OCI-LY7 (cell line): ENCODE measurements at regions not wholly inside any gene's neighbourhood (a gene's known extent, or its start where the extent isn't known, plus 50 kb on each side); places are given as distances from the start of the nearest gene placed in this dataset.

Experiments
- BruUV-seq: library from RNA; stranded (reverse); fragments of 400-500 nt; replicated peaks from 2 replicates; lab custom pipeline; 2021; lab: Mats Ljungman, UMichigan
- CTCF ChIA-PET: fragments of 300-600 bp; sonication (Branson Sonifier 250); formaldehyde crosslinking; loops from one replicate; lab custom pipeline; 2022; ENCODE audit warnings: antibody characterized with exemption; ENCODE audit not compliant: unreplicated experiment; lab: Charles Lee
- POLR2A ChIA-PET: fragments of 300-600 bp; sonication (Branson Sonifier 250); formaldehyde crosslinking; loops from one replicate; lab custom pipeline; 2022; ENCODE audit warnings: antibody characterized with exemption; lab: Charles Lee
- DNase-seq: peaks from one replicate; pipeline ENCODE4 v3.0.0-alpha.2; 2015; ENCODE audit warnings: low spot score
- H2AFZ ChIP-seq: fragments of 200-600 bp; sonication (generic), shearing (Covaris generic); 2 replicates; pipeline ENCODE4 v1.6.1; 2014; ENCODE audit warnings: mild to moderate bottlenecking, antibody characterized with exemption, low read length, moderate library complexity
- H3K27ac ChIP-seq: fragments of 200-600 bp; sonication (generic); 2 replicates; pipeline ENCODE4 v1.5.1; 2014; ENCODE audit warnings: mixed run types, low read depth, mild to moderate bottlenecking, moderate library complexity, low read length, inconsistent platforms; ENCODE audit not compliant: poor library complexity, severe bottlenecking
- H3K36me3 ChIP-seq: fragments of 200-600 bp; sonication (generic); 2 replicates; pipeline ENCODE4 v1.6.1; 2014; ENCODE audit warnings: mild to moderate bottlenecking, antibody characterized with exemption, low read length, moderate library complexity, mixed read lengths; ENCODE audit not compliant: insufficient read depth
- H3K4me1 ChIP-seq: fragments of 200-600 bp; sonication (generic); 2 replicates; pipeline ENCODE4 v1.5.1; 2014; ENCODE audit warnings: mild to moderate bottlenecking, low read length; ENCODE audit not compliant: insufficient read depth, poor library complexity, severe bottlenecking
- H3K4me2 ChIP-seq: fragments of 200-600 bp; sonication (generic); 2 replicates; pipeline ENCODE4 v1.6.1; 2014; ENCODE audit warnings: mild to moderate bottlenecking, low read length
- H3K4me3 ChIP-seq: fragments of 200-600 bp; sonication (generic); 2 replicates; pipeline ENCODE4 v1.5.1; 2014; ENCODE audit warnings: mild to moderate bottlenecking, low read depth, low read length; ENCODE audit not compliant: poor library complexity, severe bottlenecking
- H3K79me2 ChIP-seq: fragments of 200-600 bp; sonication (generic); 2 replicates; pipeline ENCODE4 v1.6.1; 2016; ENCODE audit warnings: low read depth, mild to moderate bottlenecking, low read length, moderate library complexity, mixed read lengths; ENCODE audit not compliant: insufficient read depth
- H3K9me2 ChIP-seq: fragments of 200-600 bp; sonication (generic); 2 replicates; pipeline ENCODE4 v1.6.1; 2016; ENCODE audit warnings: mild to moderate bottlenecking, low read length, mixed read lengths; ENCODE audit not compliant: insufficient read depth
- H3K9me3 ChIP-seq: fragments of 200-600 bp; sonication (generic); 2 replicates; pipeline ENCODE4 v1.6.1; 2014; ENCODE audit warnings: mild to moderate bottlenecking, mixed run types, low read length, mixed read lengths
- H4K20me1 ChIP-seq: fragments of 200-600 bp; sonication (generic); 2 replicates; pipeline ENCODE4 v1.6.1; 2014; ENCODE audit warnings: mild to moderate bottlenecking, antibody characterized with exemption, low read length, moderate library complexity, mixed read lengths; ENCODE audit not compliant: insufficient read depth
- EZH2phosphoT487 ChIP-seq: fragments of 200-600 bp; sonication (generic); IDR thresholded peaks from 2 replicates; pipeline ENCODE4 v1.6.1; 2018; ENCODE audit warnings: low read depth, borderline replicate concordance, mild to moderate bottlenecking, mixed run types, antibody characterized with exemption, low read length, moderate library complexity, mixed read lengths
- intact Hi-C: fragments of 100-400 bp; cut with micrococcal nuclease; formaldehyde crosslinking; loops from one replicate; pipeline ENCODE4 v1.10.0; 2022; ENCODE audit not compliant: unreplicated experiment
- TF ChIP-seq, protein P1 (sequence below): fragments of 200-600 bp; sonication (generic); conservative IDR thresholded peaks from 2 replicates; pipeline ENCODE4 v1.5.1; 2014; ENCODE audit warnings: mild to moderate bottlenecking, antibody characterized with exemption, low read length, moderate library complexity, mixed read lengths

GRCh38 chrX:94560930-94561329 is 886.9 kb downstream of the FAM133A start:
- H3K36me3 ChIP-seq = no peaks in the 10 kb centered on the region
- no peaks in the 10 kb centered on the region for H3K9me2 ChIP-seq
- H2AFZ ChIP-seq = no peak overlapping the region
- no TSS peak for BruUV-seq
- ChIA-PET POLR2A (no interaction called here), CTCF (no interaction called here)
- no peaks in the 10 kb centered on the region for H3K79me2 ChIP-seq
- no peak overlapping the region for H3K4me3 ChIP-seq
- no peak for DNase-seq
- intact Hi-C loops = no loop called here
- no peak overlapping the region for H3K4me2 ChIP-seq
- no peaks in the 10 kb centered on the region for H3K9me3 ChIP-seq
- H4K20me1 ChIP-seq = no peaks in the 10 kb centered on the region
- H3K4me1 ChIP-seq = no peaks in the 10 kb centered on the region
- TF ChIP-seq, protein P1, sequence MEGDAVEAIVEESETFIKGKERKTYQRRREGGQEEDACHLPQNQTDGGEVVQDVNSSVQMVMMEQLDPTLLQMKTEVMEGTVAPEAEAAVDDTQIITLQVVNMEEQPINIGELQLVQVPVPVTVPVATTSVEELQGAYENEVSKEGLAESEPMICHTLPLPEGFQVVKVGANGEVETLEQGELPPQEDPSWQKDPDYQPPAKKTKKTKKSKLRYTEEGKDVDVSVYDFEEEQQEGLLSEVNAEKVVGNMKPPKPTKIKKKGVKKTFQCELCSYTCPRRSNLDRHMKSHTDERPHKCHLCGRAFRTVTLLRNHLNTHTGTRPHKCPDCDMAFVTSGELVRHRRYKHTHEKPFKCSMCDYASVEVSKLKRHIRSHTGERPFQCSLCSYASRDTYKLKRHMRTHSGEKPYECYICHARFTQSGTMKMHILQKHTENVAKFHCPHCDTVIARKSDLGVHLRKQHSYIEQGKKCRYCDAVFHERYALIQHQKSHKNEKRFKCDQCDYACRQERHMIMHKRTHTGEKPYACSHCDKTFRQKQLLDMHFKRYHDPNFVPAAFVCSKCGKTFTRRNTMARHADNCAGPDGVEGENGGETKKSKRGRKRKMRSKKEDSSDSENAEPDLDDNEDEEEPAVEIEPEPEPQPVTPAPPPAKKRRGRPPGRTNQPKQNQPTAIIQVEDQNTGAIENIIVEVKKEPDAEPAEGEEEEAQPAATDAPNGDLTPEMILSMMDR = no peak
- no peak for TF ChIP-seq EZH2phosphoT487
- H3K27ac ChIP-seq = no peak overlapping the region

DNA sequence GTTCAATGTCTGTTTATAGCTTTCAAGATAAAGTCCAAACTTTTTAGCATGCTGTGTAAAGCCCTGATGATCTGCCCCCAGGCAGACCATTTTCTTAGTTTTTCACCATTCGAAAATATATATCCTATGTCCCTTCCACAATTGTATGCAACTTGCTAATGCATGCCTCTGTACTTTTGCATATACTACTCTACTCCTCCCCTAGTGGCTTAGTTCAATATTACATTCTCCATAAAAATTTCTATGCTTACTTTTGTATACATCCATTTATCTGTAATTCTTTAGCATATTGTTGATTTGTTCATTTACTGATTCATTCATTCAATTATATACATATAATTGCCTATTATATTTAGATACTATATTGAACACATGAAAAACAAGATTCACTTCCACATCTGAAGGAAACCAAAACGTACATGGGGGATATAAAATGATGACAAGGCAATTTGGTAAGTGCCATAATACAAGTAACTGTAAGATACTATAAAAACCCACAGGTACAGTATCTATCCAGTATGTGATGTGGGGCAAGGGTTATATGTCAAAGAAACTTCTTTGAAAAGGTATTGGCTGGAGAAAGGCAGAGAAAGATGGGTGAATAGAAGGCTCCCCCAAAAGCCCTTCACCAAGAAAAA is 902.5 kb downstream of the FAM133A start:
- intact Hi-C loops = no loop called here
- Histone ChIP-seq H3K4me3 (no peak overlapping the region), H3K9me3 (no peaks in the 10 kb centered on the region), H3K79me2 (no peaks in the 10 kb centered on the region), H4K20me1 (no peaks in the 10 kb centered on the region), H3K27ac (no peak overlapping the region), H2AFZ (no peak overlapping the region), H3K9me2 (no peaks in the 10 kb centered on the region), H3K4me2 (no peak overlapping the region), H3K4me1 (no peaks in the 10 kb centered on the region), H3K36me3 (no peaks in the 10 kb centered on the region)
- ChIA-PET POLR2A (no interaction called here), CTCF (no interaction called here)
- BruUV-seq = no TSS peak
- DNase-seq = no peak
- no peak for TF ChIP-seq EZH2phosphoT487
- TF ChIP-seq, protein P1 = peak; percentile 33; the same call in 1 of the 2 replicates

DNA sequence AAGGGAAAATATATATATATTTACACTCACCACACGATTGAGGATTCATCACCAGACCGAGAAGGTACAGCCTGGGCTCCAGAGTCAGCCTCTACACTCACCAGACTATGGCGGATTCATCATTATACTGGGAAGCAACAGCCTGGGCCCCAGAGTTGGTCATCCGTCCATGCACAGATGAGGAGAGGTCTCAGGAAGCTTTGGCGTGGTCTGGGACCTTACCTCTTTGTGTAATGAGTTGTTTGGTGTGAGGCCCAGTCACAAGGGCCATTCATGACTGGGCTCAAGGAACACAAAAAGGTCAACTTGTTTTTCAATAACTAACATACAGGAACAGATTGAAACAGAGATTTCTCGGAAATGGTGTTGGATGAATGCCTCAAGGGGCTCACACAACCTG is 926.1 kb downstream of the FAM133A start:
- TF ChIP-seq, protein P1 = no peak
- no peak for TF ChIP-seq EZH2phosphoT487
- DNase-seq = no peak
- POLR2A ChIA-PET = no interaction called here
- H3K4me1 ChIP-seq = no peaks in the 10 kb centered on the region
- H3K27ac ChIP-seq = no peak overlapping the region
- H3K9me2 ChIP-seq = no peaks in the 10 kb centered on the region
- H3K9me3 ChIP-seq = no peaks in the 10 kb centered on the region
- CTCF ChIA-PET = no interaction called here
- no peaks in the 10 kb centered on the region for H3K36me3 ChIP-seq
- no peaks in the 10 kb centered on the region for H4K20me1 ChIP-seq
- no peaks in the 10 kb centered on the region for H3K79me2 ChIP-seq
- no TSS peak for BruUV-seq
- H3K4me3 ChIP-seq = no peak overlapping the region
- H3K4me2 ChIP-seq = no peak overlapping the region
- intact Hi-C loops = no loop called here
- H2AFZ ChIP-seq = no peak overlapping the region
